NT2/D1 (cell line): ENCODE measurements at regions not wholly inside any gene's neighbourhood (a gene's known extent, or its start where the extent isn't known, plus 50 kb on each side); places are given as distances from the start of the nearest gene placed in this dataset.
"Not testable (repeated sequence)": the region's sequence is repeated elsewhere in the genome, so short reads cannot be mapped to it uniquely, and the experiment has no call there.

ENCODE experiments used
- DNase-seq: peaks from one replicate; pipeline ENCODE4 v3.0.0-alpha.2; 2011; ENCODE audit warnings: low read depth, low spot score
- H3K27me3 ChIP-seq: 2 replicates; pipeline ENCODE4 v1.6.0; 2011; ENCODE audit warnings: mild to moderate bottlenecking; ENCODE audit not compliant: insufficient read length, insufficient read depth
- H3K36me3 ChIP-seq: 2 replicates; pipeline ENCODE4 v1.6.1; 2011; ENCODE audit warnings: mild to moderate bottlenecking, low read length, mixed read lengths; ENCODE audit not compliant: insufficient read depth, insufficient read length
- H3K4me1 ChIP-seq: 2 replicates; pipeline ENCODE4 v1.5.1; 2011; ENCODE audit not compliant: insufficient read depth, insufficient read length
- H3K4me3 ChIP-seq: 2 replicates; pipeline ENCODE4 v1.5.1; 2011; ENCODE audit warnings: low read depth; ENCODE audit not compliant: insufficient read length
- H3K9ac ChIP-seq: 2 replicates; pipeline ENCODE4 v1.6.0; 2011; ENCODE audit warnings: low read depth; ENCODE audit not compliant: insufficient read length
- H3K9me3 ChIP-seq: 2 replicates; pipeline ENCODE4 v1.5.1; 2011; ENCODE audit warnings: mild to moderate bottlenecking, low read length; ENCODE audit not compliant: insufficient read depth
- SUZ12 ChIP-seq: IDR thresholded peaks from 2 replicates; pipeline ENCODE4 v1.6.1; 2011; ENCODE audit not compliant: insufficient read length, insufficient read depth; ENCODE audit errors: extremely low read depth
- YY1 ChIP-seq: IDR thresholded peaks from 2 replicates; pipeline ENCODE4 v1.6.1; 2011; ENCODE audit not compliant: insufficient read length, insufficient read depth
- ZNF274 ChIP-seq: IDR thresholded peaks from 2 replicates; pipeline ENCODE4 v1.6.1; 2011; ENCODE audit warnings: mild to moderate bottlenecking, low read depth, low read length

DNA sequence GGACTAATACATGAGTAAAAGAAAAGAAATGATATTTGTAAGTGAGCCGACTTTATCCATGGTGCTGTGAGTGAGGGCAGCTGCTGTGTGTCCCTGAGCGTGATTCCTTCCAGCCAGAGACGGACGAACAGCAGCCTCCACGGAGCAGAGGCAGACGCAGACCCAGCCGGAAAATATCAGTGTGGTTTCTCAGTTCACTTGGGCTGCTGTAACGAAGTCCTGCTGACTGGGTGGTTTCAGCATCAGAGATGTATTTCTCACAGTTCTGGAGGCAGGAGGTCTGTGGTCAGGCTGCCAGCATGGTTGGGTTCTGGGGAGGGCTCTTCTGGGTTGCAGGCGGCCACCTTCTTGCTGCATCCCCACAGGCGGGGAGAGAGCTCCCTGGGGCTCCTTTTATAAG lies 375.6 kb downstream of the GLRX3 start:
- no peak for DNase-seq
- TF ChIP-seq SUZ12 (no peak), YY1 (no peak), ZNF274 (no peak)
- no peaks in the 10 kb centered on the region for H3K4me1 ChIP-seq

DNA sequence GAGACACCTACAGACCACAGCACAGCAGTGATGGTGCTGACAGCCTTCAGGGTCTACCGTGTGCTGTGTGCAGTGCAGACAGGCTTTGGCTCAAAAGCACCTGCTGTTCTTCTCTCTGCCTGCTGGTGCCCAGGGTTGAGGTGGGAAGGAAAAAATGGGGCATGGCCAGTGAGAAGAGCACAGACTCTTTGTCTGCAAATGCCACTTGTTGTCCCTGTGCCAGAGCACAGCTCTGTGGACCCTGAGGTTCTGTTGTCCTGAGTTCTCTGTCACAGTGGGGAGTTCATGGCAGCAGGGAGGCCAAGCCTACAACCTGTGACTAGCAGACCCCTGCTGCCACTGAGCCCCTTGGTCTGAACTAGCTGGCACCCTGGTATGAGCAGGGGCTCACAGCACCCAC lies 376.7 kb downstream of the GLRX3 start:
- no peak for TF ChIP-seq ZNF274
- TF ChIP-seq SUZ12, result no peak
- no peak for TF ChIP-seq YY1
- no peak for DNase-seq
- Histone ChIP-seq H3K27me3 (no peaks in the 10 kb centered on the region), H3K9me3 (no peaks in the 10 kb centered on the region), H3K36me3 (no peaks in the 10 kb centered on the region), H3K9ac (no peak overlapping the region), H3K4me1 (no peaks in the 10 kb centered on the region), H3K4me3 (no peak overlapping the region)

More for the DNA sequence above, 375.6 kb downstream of the GLRX3 start:
- Histone ChIP-seq H3K9ac (no peak overlapping the region), H3K4me3 (no peak overlapping the region), H3K27me3 (no peaks in the 10 kb centered on the region), H3K9me3 (no peaks in the 10 kb centered on the region), H3K36me3 (no peaks in the 10 kb centered on the region)

DNA sequence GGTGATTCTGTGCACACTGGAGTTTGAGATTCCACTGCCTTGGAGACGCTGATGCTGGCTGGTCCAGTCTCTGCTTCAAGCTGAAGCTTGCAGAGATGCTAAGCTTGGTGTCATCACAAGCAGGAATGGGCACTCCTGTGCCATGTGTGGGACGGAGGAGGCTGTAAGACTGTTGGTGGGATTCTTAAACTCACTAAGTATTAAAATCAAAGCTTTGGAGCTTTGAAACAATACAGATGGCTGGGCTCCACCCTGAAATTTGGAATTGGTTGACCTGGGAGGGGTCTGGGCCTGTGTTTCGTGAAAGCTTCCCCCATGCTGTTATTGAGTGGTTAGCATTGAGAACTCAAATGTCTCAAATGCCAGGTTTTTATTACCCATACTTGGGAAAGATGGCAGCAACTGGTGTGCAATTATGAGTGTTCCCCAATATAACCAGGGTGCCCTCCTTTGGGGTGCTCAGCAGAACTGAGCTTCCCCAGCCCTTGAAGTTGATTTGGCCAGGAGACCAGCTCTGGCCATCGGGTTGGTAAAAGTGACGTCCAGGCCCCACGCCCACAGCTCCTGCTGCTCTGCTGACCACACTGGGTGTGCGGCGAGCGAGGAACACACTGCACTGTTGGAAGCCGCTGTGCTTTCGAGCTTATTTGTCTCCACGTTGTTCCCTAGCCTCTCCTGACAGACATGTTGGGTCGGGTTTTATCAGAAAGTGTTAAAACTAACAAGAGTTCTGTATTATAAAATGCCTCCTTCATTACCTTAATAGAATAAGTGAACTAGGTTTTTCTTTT lies 377.7 kb downstream of the GLRX3 start:
- DNase-seq, result no peak
- TF ChIP-seq YY1 (no peak), ZNF274 (no peak), SUZ12 (no peak)
- Histone ChIP-seq H3K9ac (no peak overlapping the region), H3K27me3 (no peaks in the 10 kb centered on the region), H3K9me3 (no peaks in the 10 kb centered on the region), H3K4me3 (no peak overlapping the region), H3K4me1 (no peaks in the 10 kb centered on the region), H3K36me3 (no peaks in the 10 kb centered on the region)

DNA sequence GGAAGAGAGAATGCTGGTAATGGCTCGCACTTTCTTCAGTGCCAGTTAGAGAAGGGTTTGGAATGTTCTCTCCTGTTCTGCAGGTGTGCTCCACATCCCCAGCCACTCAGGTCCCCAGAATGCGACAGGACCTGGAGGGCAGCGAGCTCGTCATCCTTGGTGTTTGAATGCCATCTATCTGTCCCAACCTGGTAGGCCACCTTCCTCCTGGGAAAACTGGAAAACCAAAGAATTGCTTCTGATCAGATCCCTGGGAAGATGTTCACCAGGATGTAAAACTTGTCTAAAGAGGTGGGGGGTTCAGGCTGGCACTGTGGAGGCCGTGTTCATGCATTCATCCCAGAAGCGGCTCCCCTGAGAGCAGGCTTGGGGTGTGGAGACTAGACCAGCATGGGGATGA lies 379.5 kb downstream of the GLRX3 start:
- no peaks in the 10 kb centered on the region for H3K4me1 ChIP-seq
- H3K27me3 ChIP-seq, result no peaks in the 10 kb centered on the region
- H3K4me3 ChIP-seq, result no peak overlapping the region
- H3K9ac ChIP-seq, result no peak overlapping the region
- H3K9me3 ChIP-seq, result no peaks in the 10 kb centered on the region
- no peaks in the 10 kb centered on the region for H3K36me3 ChIP-seq
- no peak for DNase-seq
- TF ChIP-seq YY1, result no peak
- TF ChIP-seq ZNF274, result no peak
- TF ChIP-seq SUZ12, result no peak

DNA sequence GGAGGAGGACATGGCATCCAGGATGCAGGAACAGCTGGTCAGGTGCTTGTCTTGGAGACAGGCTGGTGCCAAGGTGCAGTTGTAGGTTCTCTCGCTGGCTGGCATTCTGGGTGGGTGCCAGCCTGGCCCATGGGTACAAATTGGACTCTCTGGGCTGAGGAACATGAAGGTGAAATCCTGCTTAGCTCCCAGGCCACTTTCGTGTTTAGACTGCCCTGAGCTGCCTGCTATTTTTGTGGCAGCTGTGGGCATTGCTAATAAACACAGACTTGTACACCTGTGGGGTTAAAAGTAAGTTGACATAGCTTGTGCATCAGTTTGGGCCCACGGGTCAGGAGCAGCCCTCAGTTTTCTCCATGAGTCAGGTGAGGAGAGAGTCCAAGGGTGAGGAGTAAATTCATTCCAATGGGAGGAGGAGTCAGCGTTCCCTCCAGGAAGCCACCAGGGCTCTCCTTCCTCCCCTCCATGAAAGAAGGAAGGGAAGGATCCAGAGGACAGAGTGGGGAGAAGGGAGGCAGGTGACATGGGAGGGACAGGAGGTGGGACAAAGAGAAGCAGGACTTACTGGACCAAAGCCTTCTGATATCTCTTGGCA lies 380.0 kb downstream of the GLRX3 start:
- H3K4me3 ChIP-seq, result no peak overlapping the region
- no peaks in the 10 kb centered on the region for H3K9me3 ChIP-seq
- TF ChIP-seq ZNF274 (no peak), YY1 (no peak), SUZ12 (no peak)
- H3K27me3 ChIP-seq, result no peaks in the 10 kb centered on the region
- no peak for DNase-seq
- H3K36me3 ChIP-seq, result no peaks in the 10 kb centered on the region
- no peak overlapping the region for H3K9ac ChIP-seq
- H3K4me1 ChIP-seq, result no peaks in the 10 kb centered on the region

DNA sequence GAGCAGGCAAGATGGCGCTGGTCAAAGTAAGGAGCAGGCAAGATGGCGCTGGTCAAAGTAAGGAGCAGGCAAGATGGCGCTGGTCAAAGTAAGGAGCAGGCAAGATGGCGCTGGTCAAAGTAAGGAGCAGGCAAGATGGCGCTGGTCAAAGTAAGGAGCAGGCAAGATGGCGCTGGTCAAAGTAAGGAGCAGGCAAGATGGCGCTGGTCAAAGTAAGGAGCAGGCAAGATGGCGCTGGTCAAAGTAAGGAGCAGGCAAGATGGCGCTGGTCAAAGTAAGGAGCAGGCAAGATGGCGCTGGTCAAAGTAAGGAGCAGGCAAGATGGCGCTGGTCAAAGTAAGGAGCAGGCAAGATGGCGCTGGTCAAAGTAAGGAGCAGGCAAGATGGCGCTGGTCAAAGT lies 382.7 kb downstream of the GLRX3 start:
- not testable (repeated sequence) for H3K4me1 ChIP-seq, H3K9ac ChIP-seq, H3K9me3 ChIP-seq, H3K4me3 ChIP-seq, DNase-seq, H3K27me3 ChIP-seq, H3K36me3 ChIP-seq

DNA sequence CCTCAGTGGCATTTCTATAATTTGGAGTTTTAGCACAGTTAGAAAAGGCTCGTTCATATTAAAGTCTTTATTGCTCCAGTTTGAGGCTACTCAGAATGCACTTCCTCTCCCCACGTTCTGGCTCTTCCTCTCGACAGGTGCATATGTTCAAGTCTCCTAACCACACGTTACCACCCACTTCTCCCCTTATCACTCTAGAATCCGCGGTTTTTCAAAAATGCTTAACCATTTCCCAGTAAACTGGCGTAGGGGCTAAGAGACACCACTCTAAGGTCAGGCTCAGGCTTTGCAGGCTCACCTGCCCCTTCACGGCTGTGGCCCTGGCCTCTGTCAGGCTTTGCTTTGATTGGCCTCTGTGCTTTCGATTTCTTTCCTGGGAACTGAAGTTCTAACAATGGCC lies 383.6 kb downstream of the GLRX3 start:
- Histone ChIP-seq H3K4me3 (no peak overlapping the region), H3K36me3 (no peaks in the 10 kb centered on the region), H3K9me3 (no peaks in the 10 kb centered on the region), H3K9ac (no peak overlapping the region), H3K4me1 (no peaks in the 10 kb centered on the region), H3K27me3 (no peaks in the 10 kb centered on the region)
- TF ChIP-seq ZNF274, result no peak
- no peak for TF ChIP-seq SUZ12
- no peak for TF ChIP-seq YY1
- DNase-seq, result no peak
